Adrenal gland (tissue), 9 donors: ENCODE measurements at regions not wholly inside any gene's neighbourhood (a gene's known extent, or its start where the extent isn't known, plus 50 kb on each side); places are given as distances from the start of the nearest gene placed in this dataset.
"Not testable (repeated sequence)": the region's sequence is repeated elsewhere in the genome, so short reads cannot be mapped to it uniquely, and the experiment has no call there.

Experiments
- DNase-seq, 7 donors: peaks; one replicate each; pipeline ENCODE4 v3.0.0-alpha.2; 2019 to 2020
- H3K27ac ChIP-seq, 5 donors: fragments of 200-600 bp; sonication (generic) in 4 of 5; 1 replicate in 3 of 5; 2 replicates in 2 of 5; pipeline versions ENCODE4 v1.5.1 to v1.8.0; 2016 to 2020; ENCODE audit warnings: mild to moderate bottlenecking in 1 of 5
- H3K27me3 ChIP-seq: fragments of 200-600 bp; 2 replicates; pipeline ENCODE4 v1.8.0; 2021
- H3K36me3 ChIP-seq, 2 donors: fragments of 200-600 bp; replicated peaks in 1 of 2; 1 replicate in 1 of 2; 2 replicates in 1 of 2; pipeline versions ENCODE4 v1.5.1 to v1.8.0; 2018 to 2022
- H3K4me1 ChIP-seq, 2 donors: fragments of 200-600 bp; replicated peaks in 1 of 2; 1 replicate in 1 of 2; 2 replicates in 1 of 2; pipeline versions ENCODE4 v1.5.1 to v1.8.0; 2018 to 2021
- H3K4me3 ChIP-seq, 4 donors: fragments of 200-600 bp; sonication (generic) in 3 of 4; one replicate each; pipeline ENCODE4 v1.5.1; 2016 to 2018
- H3K9me3 ChIP-seq, 3 donors: fragments of 200-600 bp; sonication (generic) in 1 of 3; replicated peaks in 1 of 3; 1 replicate in 2 of 3; 2 replicates in 1 of 3; pipeline versions ENCODE4 v1.5.1 to v1.8.0; 2016 to 2021
- POLR2A ChIP-seq, 2 donors: fragments of 450-650 bp; IDR thresholded peaks; one replicate each; pipeline ENCODE4 v1.6.1; 2017; ENCODE audit warnings: antibody characterized with exemption in 2 of 2, mild to moderate bottlenecking in 2 of 2, moderate library complexity in 1 of 2
- WGBS, 4 donors: extraction: QIAGEN DNeasy Blood & Tissue Kit in 2 of 4; methylation state at CpG; one replicate each; pipeline versions ENCODE4 v1.1.5 to v1.1.7; 2013 to 2017; 5-methylcytosine and 5-hydroxymethylcytosine counted together
- intact Hi-C, 2 donors: fragments of 100-400 bp; cut with DNase I; formaldehyde crosslinking; loops; one replicate each; pipeline versions ENCODE4 v1.14.1 to v1.15.0; 2022 to 2023
- TF ChIP-seq, protein P1 (sequence below), 6 experiments: fragments of 450-650 bp in 4 of 6; fragments of 200-600 bp in 2 of 6; sonication (generic) in 1 of 6; IDR thresholded peaks; 1 replicate in 5 of 6; 2 replicates in 1 of 6; pipeline versions ENCODE4 v1.5.1 to v1.8.0; 2016 to 2021; ENCODE audit warnings: antibody characterized with exemption in 6 of 6, mild to moderate bottlenecking in 2 of 6, moderate library complexity in 1 of 6
- donor health status: healthy with polysubstance abuse.
- donor health status: Bipolar disorder and iron deficiency.
- donor health status: DM: yes; HTN: yes; CAD: no.
- donor health status: DM: no; HTN: no; CAD: no.
- donor health status: DM: no; HTN: no; CAD: no.

DNA sequence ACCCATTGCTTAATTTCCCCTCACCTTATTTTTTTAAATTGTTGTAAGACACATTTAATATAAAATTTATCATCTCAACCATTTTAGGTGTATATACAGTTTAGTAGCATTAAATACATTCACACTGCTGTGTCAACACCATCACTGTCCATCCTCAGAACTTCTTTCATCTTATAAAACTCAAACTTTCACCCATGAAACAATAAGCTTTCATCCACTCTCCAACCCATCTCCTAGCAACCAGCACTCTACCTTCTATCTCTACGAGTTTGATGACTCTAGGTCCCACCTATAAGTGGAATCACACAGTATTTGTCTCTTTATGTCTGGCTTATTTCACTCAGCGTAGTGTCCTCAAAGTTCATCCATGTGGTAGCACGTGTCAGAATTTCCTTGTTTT, 75.5 kb downstream of the TBX3 start:
- 77 to 83% (median 80%) methylated on average over 3 of the region's 3 CpGs for WGBS, 4 donors
- Histone ChIP-seq H3K9me3 (no peaks in the 10 kb centered on the region), H3K4me1 (no peaks in the 10 kb centered on the region), H3K27ac (no peak overlapping the region), H3K36me3 (no peaks in the 10 kb centered on the region), H3K4me3 (no peak overlapping the region), H3K27me3 (no peaks in the 10 kb centered on the region)
- TF ChIP-seq, protein P1, sequence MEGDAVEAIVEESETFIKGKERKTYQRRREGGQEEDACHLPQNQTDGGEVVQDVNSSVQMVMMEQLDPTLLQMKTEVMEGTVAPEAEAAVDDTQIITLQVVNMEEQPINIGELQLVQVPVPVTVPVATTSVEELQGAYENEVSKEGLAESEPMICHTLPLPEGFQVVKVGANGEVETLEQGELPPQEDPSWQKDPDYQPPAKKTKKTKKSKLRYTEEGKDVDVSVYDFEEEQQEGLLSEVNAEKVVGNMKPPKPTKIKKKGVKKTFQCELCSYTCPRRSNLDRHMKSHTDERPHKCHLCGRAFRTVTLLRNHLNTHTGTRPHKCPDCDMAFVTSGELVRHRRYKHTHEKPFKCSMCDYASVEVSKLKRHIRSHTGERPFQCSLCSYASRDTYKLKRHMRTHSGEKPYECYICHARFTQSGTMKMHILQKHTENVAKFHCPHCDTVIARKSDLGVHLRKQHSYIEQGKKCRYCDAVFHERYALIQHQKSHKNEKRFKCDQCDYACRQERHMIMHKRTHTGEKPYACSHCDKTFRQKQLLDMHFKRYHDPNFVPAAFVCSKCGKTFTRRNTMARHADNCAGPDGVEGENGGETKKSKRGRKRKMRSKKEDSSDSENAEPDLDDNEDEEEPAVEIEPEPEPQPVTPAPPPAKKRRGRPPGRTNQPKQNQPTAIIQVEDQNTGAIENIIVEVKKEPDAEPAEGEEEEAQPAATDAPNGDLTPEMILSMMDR (IDR thresholded peaks at IDR 0.05) = no peak
- TF ChIP-seq POLR2A (IDR thresholded peaks at IDR 0.05) = no peak
- no peak for DNase-seq
- intact Hi-C loops = no loop called here

DNA sequence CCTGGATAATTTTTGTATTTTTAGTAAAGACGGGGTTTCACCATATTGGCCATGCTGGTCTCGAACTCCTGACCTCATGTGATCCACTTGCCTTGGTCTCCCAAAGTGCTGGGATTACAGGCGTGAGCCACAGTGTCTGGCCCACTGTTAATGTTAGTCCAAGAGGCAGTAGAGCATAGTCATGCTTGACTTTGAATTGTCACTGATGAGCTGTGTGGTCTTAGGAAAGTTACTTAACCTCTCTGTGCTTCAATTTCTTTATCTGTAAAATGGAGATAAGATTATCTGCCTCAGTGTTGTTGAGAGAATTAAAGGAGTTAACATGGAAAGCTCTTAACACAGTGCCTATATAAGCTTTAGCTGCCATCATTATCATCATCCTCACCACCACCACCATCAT, 78.1 kb downstream of the TBX3 start:
- no peak overlapping the region for H3K4me3 ChIP-seq
- H3K36me3 ChIP-seq = no peaks in the 10 kb centered on the region
- H3K27me3 ChIP-seq = no peaks in the 10 kb centered on the region
- no peak overlapping the region for H3K27ac ChIP-seq
- intact Hi-C loops = no loop called here
- WGBS, 4 donors = 77 to 91% (median 86%) methylated on average over 3 of the region's 3 CpGs
- no peaks in the 10 kb centered on the region for H3K4me1 ChIP-seq
- TF ChIP-seq POLR2A (IDR thresholded peaks at IDR 0.05) = no peak
- TF ChIP-seq, protein P1 (IDR thresholded peaks at IDR 0.05) = no peak
- no peaks in the 10 kb centered on the region for H3K9me3 ChIP-seq
- DNase-seq = no peak

DNA sequence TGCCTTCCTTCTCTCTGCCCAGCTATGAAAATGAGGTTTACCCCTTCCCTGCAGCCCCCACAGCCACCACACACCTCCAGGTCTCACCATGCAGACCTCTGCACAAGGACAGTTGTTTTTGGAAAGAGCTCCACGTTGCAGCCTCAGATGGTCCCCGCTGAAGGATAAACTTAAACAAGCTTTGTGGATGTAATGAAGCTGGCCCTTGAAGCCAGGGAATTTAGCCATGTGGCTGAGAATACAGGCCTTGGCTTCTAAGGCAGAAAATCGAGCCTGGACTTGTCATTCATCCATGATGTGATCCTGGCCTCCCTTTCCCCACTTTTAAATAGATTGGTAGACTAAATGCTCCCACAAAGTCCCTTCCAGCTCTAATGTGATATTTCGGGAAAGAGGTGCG, 79.4 kb downstream of the TBX3 start:
- 49 to 72% (median 66%) methylated on average over 5 of the region's 5 CpGs for WGBS, 4 donors
- Histone ChIP-seq H3K4me1 (no peaks in the 10 kb centered on the region), H3K27me3 (no peaks in the 10 kb centered on the region), H3K9me3 (no peaks in the 10 kb centered on the region), H3K36me3 (no peaks in the 10 kb centered on the region), H3K27ac (no peak overlapping the region), H3K4me3 (no peak overlapping the region)
- no peak for DNase-seq
- intact Hi-C loops = no loop called here
- TF ChIP-seq POLR2A (IDR thresholded peaks at IDR 0.05) = no peak
- TF ChIP-seq, protein P1 (IDR thresholded peaks at IDR 0.05) = no peak

DNA sequence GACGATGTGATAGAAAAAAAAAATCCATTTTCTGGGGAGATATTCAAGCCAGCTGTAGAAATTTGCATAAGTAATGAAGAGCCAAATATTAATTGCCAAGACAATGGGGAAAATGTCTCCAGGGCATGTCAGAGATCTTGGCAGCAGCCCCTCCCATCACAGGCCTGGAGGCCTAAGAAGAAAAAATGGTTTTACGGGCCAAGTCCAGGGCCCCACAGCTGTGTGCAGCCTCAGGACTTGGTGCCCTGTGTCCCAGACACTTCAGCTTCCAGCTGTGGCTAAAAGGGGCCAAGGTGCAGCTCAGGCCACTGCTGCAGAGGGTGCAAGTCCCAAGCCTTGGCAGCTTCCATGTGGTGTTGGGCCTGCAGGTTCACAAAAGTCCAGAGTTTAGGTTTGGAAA, 83.4 kb downstream of the TBX3 start:
- intact Hi-C loops, H3K27ac ChIP-seq, H3K27me3 ChIP-seq, H3K4me3 ChIP-seq, H3K36me3 ChIP-seq, H3K9me3 ChIP-seq, H3K4me1 ChIP-seq, DNase-seq: not testable (repeated sequence)
- 70 to 100% (median 92%) methylated on average over 2 of the region's 2 CpGs for WGBS, 4 donors

DNA sequence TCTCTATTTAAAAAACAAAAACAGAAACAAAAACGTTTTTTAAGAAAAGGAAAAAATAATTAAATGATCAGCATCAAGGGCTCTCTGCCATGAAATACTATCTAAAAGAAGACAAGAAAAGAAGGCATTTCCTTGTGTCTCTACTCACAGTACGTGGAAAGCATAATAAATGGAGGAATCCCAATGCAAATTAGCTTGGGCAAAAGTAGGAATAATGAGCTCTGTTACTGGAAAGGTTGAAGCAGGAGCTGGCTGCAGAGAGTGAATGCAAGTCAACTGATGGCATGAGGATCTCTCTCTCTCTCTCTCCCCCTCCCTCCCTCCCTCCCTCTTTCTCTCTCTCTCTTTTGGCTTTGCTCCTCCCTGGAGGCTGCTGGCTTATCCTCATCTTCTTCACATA, 85.9 kb downstream of the TBX3 start:
- 20 to 40% (median 31%) methylated on average over 2 of the region's 2 CpGs for WGBS, 4 donors
- Histone ChIP-seq H3K4me3 (no peak overlapping the region), H3K9me3 (no peaks in the 10 kb centered on the region), H3K27ac (no peak overlapping the region), H3K36me3 (no peaks in the 10 kb centered on the region), H3K4me1 (no peaks in the 10 kb centered on the region), H3K27me3 (no peaks in the 10 kb centered on the region)
- intact Hi-C loops = no loop called here
- no peak for DNase-seq
- no peak for TF ChIP-seq POLR2A (IDR thresholded peaks at IDR 0.05)
- TF ChIP-seq, protein P1 (IDR thresholded peaks at IDR 0.05) = no peak
